Keratinocyte (primary cell): ENCODE measurements at regions not wholly inside any gene's neighbourhood (a gene's known extent, or its start where the extent isn't known, plus 50 kb on each side); places are given as distances from the start of the nearest gene placed in this dataset.

Experiments used
- DNase-seq: peaks from one replicate; pipeline ENCODE4 v3.0.0-alpha.2; 2011; ENCODE audit warnings: low read depth, missing footprints, low spot score
- FAIRE-seq: peaks from 2 replicates; lab custom pipeline; 2011; peaks lifted over from hg19 to GRCh38; lab: Jason Lieb, UNC
- H2AFZ ChIP-seq: 2 replicates; pipeline ENCODE4 v1.6.0; 2012; ENCODE audit warnings: low read length, control low read depth, inconsistent platforms; ENCODE audit not compliant: control insufficient read depth
- H3K27ac ChIP-seq: 2 replicates; pipeline ENCODE4 v1.5.1; 2011; ENCODE audit warnings: low read length; ENCODE audit not compliant: control insufficient read depth, insufficient read depth
- H3K27me3 ChIP-seq: 3 replicates; pipeline ENCODE4 v1.6.0; 2011; ENCODE audit warnings: low read length; ENCODE audit not compliant: control insufficient read depth, insufficient read depth; ENCODE audit errors: extremely low read depth
- H3K36me3 ChIP-seq, 2 experiments: 2 replicates in 1 of 2; 3 replicates in 1 of 2; pipeline ENCODE4 v1.5.1; 2011; ENCODE audit warnings: low read length in 2 of 2, mild to moderate bottlenecking in 1 of 2; ENCODE audit not compliant: control insufficient read depth in 2 of 2, insufficient read depth in 2 of 2; ENCODE audit errors: extremely low read depth in 1 of 2
- H3K4me1 ChIP-seq: 3 replicates; pipeline ENCODE4 v1.5.1; 2011; ENCODE audit warnings: low read length; ENCODE audit not compliant: control insufficient read depth, insufficient read depth; ENCODE audit errors: extremely low read depth
- H3K4me2 ChIP-seq: 3 replicates; pipeline ENCODE4 v1.6.0; 2011; ENCODE audit warnings: low read depth, low read length; ENCODE audit not compliant: control insufficient read depth, insufficient read depth; ENCODE audit errors: extremely low read depth
- H3K4me3 ChIP-seq, 3 experiments: fragments of 200-600 bp in 1 of 3; sonication (generic) in 1 of 3; 2 replicates in 2 of 3; 3 replicates in 1 of 3; pipeline ENCODE4 v1.5.1; 2011 to 2016; ENCODE audit warnings: low read length in 3 of 3, mild to moderate bottlenecking in 3 of 3, control low read depth in 2 of 3, inconsistent platforms in 1 of 3, low read depth in 1 of 3, mixed read lengths in 1 of 3, mixed run types in 1 of 3, moderate library complexity in 1 of 3; ENCODE audit not compliant: control insufficient read depth in 2 of 3, insufficient read depth in 2 of 3; ENCODE audit errors: extremely low read depth in 1 of 3
- H3K79me2 ChIP-seq: 2 replicates; pipeline ENCODE4 v1.6.0; 2012; ENCODE audit warnings: low read length; ENCODE audit not compliant: control insufficient read depth, insufficient read depth
- H3K9ac ChIP-seq: 3 replicates; pipeline ENCODE4 v1.6.0; 2011; ENCODE audit warnings: low read length; ENCODE audit not compliant: control insufficient read depth, insufficient read depth; ENCODE audit errors: extremely low read depth
- H3K9me1 ChIP-seq: 3 replicates; pipeline ENCODE4 v1.6.0; 2011; ENCODE audit warnings: low read length; ENCODE audit not compliant: control insufficient read depth, insufficient read depth; ENCODE audit errors: extremely low read depth
- H3K9me3 ChIP-seq: 2 replicates; pipeline ENCODE4 v1.5.1; 2012; ENCODE audit warnings: low read depth, low read length; ENCODE audit not compliant: control insufficient read depth
- H4K20me1 ChIP-seq: 3 replicates; pipeline ENCODE4 v1.6.0; 2011; ENCODE audit warnings: low read length; ENCODE audit not compliant: control insufficient read depth, insufficient read depth; ENCODE audit errors: extremely low read depth
- EZH2 ChIP-seq: IDR thresholded peaks from one replicate; pipeline ENCODE4 v1.6.1; 2012; ENCODE audit warnings: inconsistent platforms, mild to moderate bottlenecking, low read length, moderate library complexity
- dilution Hi-C: fragments of 300-500 bp; cut with MboI; formaldehyde crosslinking; loops from one replicate; pipeline ENCODE4 v1.7.0; 2020; ENCODE audit warnings: low sequenced_read_pairs; ENCODE audit not compliant: extremely low pct_ligation_motif_present
- TF ChIP-seq, protein P1 (sequence below), 3 experiments: IDR thresholded peaks in 1 of 3; conservative IDR thresholded peaks in 1 of 3; optimal IDR thresholded peaks in 1 of 3; 2 replicates in 2 of 3; 3 replicates in 1 of 3; pipeline versions ENCODE3 to v1.5.1; 2011; ENCODE audit warnings: low read length in 3 of 3, mild to moderate bottlenecking in 3 of 3, moderate library complexity in 2 of 3, control low read depth in 1 of 3, inconsistent platforms in 1 of 3; ENCODE audit not compliant: insufficient read depth in 2 of 3; ENCODE audit errors: extremely low read depth in 1 of 3

DNA sequence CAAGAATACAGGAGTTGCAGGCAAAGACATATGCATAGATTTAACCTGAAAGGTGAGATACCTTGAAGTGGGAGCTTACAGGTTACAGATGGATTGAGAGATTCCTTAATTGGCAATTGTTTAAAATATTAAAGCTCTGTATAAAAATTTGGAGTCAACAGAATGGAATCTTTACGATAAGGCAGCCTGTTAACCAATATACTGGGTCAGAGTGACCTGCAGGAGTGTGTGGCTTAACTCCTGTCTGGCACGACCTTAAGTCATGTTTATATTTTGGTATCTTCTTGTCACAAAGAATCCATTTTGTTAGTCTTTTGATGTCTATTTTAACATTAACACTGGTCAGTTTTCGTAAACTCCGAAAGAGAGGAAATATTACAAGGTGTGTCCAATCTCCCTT is 1058.2 kb upstream of the CRIM1 start:
- Histone ChIP-seq H4K20me1 (no peaks in the 10 kb centered on the region), H3K79me2 (no peaks in the 10 kb centered on the region), H2AFZ (no peak overlapping the region), H3K4me3 (no peak overlapping the region), H3K9me3 (no peaks in the 10 kb centered on the region), H3K4me1 (peaks cover 3% of the 10 kb centered on the region), H3K27me3 (no peaks in the 10 kb centered on the region), H3K27ac (no peak overlapping the region), H3K9me1 (no peaks in the 10 kb centered on the region), H3K36me3 (no peaks in the 10 kb centered on the region), H3K4me2 (no peak overlapping the region), H3K9ac (no peak overlapping the region)
- dilution Hi-C loops = no loop called here
- FAIRE-seq (no peak), DNase-seq (no peak)
- TF ChIP-seq EZH2 = no peak
- TF ChIP-seq, protein P1, sequence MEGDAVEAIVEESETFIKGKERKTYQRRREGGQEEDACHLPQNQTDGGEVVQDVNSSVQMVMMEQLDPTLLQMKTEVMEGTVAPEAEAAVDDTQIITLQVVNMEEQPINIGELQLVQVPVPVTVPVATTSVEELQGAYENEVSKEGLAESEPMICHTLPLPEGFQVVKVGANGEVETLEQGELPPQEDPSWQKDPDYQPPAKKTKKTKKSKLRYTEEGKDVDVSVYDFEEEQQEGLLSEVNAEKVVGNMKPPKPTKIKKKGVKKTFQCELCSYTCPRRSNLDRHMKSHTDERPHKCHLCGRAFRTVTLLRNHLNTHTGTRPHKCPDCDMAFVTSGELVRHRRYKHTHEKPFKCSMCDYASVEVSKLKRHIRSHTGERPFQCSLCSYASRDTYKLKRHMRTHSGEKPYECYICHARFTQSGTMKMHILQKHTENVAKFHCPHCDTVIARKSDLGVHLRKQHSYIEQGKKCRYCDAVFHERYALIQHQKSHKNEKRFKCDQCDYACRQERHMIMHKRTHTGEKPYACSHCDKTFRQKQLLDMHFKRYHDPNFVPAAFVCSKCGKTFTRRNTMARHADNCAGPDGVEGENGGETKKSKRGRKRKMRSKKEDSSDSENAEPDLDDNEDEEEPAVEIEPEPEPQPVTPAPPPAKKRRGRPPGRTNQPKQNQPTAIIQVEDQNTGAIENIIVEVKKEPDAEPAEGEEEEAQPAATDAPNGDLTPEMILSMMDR (optimal IDR thresholded peaks at IDR 0.05 in 1 of 3, IDR thresholded peaks at IDR 0.05 in 1 of 3, conservative IDR thresholded peaks at IDR 0.05 in 1 of 3; ENCODE audit: extremely low read depth in 1 of 3, insufficient read depth in 2 of 3, low read length in 3 of 3) = no peak

DNA sequence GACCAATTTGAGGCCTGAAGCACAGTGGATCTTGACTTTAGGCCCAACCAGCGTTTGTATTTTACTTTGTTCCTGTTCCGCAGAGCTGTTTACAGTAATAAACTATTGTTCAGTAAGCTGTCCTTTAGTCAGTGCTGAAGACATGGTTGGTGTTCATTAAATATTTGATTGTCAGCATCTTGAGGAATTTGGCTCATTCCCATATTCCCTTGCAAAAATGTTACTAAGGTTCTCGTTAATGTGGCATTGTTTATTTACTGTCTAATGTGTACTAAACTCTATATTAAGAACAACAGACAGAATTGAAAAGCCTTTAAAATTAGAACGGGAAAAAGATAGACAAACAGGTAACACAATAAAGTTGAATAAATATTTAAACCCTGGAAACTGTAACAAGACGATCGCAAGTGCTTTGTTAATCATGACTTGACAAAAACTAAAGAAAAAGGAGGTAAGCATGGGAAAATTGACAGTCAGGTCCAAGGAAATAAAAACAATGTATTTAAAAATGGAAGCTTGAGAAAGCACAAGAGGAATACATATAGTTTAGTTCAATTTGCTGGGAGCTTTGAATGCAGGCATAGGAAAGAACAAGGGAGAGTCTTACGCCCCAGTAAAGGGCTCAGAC is 1060.8 kb upstream of the CRIM1 start:
- FAIRE-seq = no peak
- no peak for TF ChIP-seq EZH2
- TF ChIP-seq, protein P1 (optimal IDR thresholded peaks at IDR 0.05 in 1 of 3, IDR thresholded peaks at IDR 0.05 in 1 of 3, conservative IDR thresholded peaks at IDR 0.05 in 1 of 3; ENCODE audit: extremely low read depth in 1 of 3, insufficient read depth in 2 of 3, low read length in 3 of 3) = no peak

More for the DNA sequence above, 1060.8 kb upstream of the CRIM1 start:
- no peaks in the 10 kb centered on the region for H4K20me1 ChIP-seq
- H3K36me3 ChIP-seq = no peaks in the 10 kb centered on the region
- H3K9ac ChIP-seq = no peak overlapping the region
- no peaks in the 10 kb centered on the region for H3K79me2 ChIP-seq
- H3K4me3 ChIP-seq = no peak overlapping the region
- H3K9me1 ChIP-seq = no peaks in the 10 kb centered on the region
- no peaks in the 10 kb centered on the region for H3K27me3 ChIP-seq
- no peak for DNase-seq
- peaks cover 3% of the 10 kb centered on the region for H3K4me1 ChIP-seq
- no peak overlapping the region for H2AFZ ChIP-seq
- no peak overlapping the region for H3K27ac ChIP-seq
- H3K9me3 ChIP-seq = no peaks in the 10 kb centered on the region
- dilution Hi-C loops = no loop called here
- H3K4me2 ChIP-seq = no peak overlapping the region
